ENCODE measurements at regions not wholly inside any gene's neighbourhood (a gene's known extent, or its start where the extent isn't known, plus 50 kb on each side); places are given as distances from the start of the nearest gene placed in this dataset.

DNA sequence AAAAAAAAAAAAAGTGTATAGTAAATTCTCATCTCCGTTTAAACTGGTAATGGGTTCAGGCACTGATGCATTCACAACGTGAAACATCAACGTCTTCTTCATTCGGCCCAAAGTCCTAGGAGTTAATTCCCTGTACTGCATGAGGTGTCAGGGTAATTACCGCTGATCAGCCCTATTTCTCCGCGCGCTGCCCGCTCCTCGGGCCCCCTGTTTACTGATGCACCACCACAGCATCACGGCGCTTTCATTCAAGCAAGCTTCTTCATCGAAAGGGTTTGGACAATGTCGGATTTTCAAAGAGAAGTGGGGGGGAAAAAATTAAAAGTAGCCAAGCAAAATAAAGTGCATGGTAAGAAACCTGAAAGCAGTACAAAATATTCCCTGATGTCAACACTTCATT is 352.0 kb upstream of the POU3F3 start:
- H3K27ac Mint-ChIP-seq: no peak overlapping the region
- no peak overlapping the region for H3K4me3 Mint-ChIP-seq
- H3K36me3 Mint-ChIP-seq: no peaks in the 10 kb centered on the region
- H3K27me3 Mint-ChIP-seq (ENCODE audit: low read depth): peaks cover 41% of the 10 kb centered on the region
- TF ChIP-seq, protein P1, sequence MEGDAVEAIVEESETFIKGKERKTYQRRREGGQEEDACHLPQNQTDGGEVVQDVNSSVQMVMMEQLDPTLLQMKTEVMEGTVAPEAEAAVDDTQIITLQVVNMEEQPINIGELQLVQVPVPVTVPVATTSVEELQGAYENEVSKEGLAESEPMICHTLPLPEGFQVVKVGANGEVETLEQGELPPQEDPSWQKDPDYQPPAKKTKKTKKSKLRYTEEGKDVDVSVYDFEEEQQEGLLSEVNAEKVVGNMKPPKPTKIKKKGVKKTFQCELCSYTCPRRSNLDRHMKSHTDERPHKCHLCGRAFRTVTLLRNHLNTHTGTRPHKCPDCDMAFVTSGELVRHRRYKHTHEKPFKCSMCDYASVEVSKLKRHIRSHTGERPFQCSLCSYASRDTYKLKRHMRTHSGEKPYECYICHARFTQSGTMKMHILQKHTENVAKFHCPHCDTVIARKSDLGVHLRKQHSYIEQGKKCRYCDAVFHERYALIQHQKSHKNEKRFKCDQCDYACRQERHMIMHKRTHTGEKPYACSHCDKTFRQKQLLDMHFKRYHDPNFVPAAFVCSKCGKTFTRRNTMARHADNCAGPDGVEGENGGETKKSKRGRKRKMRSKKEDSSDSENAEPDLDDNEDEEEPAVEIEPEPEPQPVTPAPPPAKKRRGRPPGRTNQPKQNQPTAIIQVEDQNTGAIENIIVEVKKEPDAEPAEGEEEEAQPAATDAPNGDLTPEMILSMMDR (IDR thresholded peaks at IDR 0.05; ENCODE audit: unreplicated experiment): no peak
- peaks cover 7% of the 10 kb centered on the region for H3K4me1 Mint-ChIP-seq
- H3K9me3 Mint-ChIP-seq: no peaks in the 10 kb centered on the region
- no peak for DNase-seq (ENCODE audit: low spot score in 2 of 2, unreplicated experiment in 2 of 2)

DNA sequence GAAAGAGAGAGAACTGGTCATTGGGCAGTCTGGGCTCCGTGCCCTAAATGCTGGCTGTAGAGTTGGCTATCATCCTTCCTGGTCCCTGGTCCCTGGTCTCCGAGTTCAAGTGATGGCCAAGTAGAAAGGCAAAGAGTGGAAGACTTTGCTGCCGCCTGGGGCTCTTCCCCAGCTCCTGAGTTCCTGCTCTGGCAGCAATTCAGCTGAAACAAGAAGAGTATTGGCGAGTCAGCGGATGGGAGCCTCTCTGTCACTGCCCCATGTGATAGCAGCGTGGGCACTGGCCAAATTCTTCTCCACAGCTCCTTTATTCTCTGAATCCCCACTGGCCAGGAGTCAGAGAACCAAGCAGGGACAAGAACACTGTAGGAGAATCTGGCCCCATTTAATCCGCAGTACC is 351.0 kb upstream of the POU3F3 start:
- Mint-ChIP-seq H3K9me3 (no peaks in the 10 kb centered on the region), H3K27me3 (ENCODE audit: low read depth) (peaks cover 41% of the 10 kb centered on the region), H3K4me3 (no peak overlapping the region), H3K36me3 (no peaks in the 10 kb centered on the region), H3K4me1 (peaks cover 7% of the 10 kb centered on the region), H3K27ac (no peak overlapping the region)
- DNase-seq (ENCODE audit: low spot score in 2 of 2, unreplicated experiment in 2 of 2): no peak
- TF ChIP-seq, protein P1 (IDR thresholded peaks at IDR 0.05; ENCODE audit: unreplicated experiment): no peak

DNA sequence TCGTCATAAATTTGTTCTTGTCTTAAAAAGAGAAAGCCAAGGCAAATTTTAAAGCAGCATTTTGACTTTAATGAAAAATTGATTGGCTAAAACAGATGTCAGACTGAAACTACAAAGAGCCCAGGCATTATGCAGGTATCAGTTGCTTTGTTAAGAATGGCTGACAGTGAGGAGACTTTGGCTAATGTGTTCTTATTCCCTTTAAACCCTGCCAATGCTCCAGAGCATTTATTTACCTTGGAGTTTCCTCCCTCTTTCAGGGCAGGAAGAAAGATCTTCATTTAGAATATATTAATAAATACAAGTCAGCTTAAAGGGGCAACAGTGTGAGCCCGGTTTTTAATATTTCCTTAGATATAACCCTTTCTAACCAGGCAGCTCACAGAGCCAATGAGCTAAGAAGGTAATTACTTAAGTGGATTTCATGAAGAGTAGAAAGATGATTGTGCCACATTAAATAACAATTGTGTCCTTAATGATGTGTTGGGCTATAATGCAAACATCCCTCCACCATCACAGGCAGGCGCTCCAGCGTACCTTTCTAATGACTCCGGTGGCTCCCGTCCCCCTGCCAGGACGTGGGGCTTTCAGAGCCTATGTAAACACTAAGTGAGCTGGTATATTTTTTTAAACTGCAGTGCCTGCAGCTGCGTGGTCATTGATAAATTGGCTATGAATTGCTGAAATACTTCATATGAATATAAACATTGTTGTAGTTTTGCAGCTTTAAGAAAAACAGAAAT is 349.4 kb upstream of the POU3F3 start:
- Mint-ChIP-seq H3K27me3 (ENCODE audit: low read depth) (peaks cover 31% of the 10 kb centered on the region), H3K36me3 (no peaks in the 10 kb centered on the region), H3K27ac (no peak overlapping the region), H3K4me1 (peaks cover 7% of the 10 kb centered on the region), H3K9me3 (no peaks in the 10 kb centered on the region), H3K4me3 (no peak overlapping the region)
- no peak for DNase-seq (ENCODE audit: low spot score in 2 of 2, unreplicated experiment in 2 of 2)
- TF ChIP-seq, protein P1 (IDR thresholded peaks at IDR 0.05; ENCODE audit: unreplicated experiment): no peak

DNA sequence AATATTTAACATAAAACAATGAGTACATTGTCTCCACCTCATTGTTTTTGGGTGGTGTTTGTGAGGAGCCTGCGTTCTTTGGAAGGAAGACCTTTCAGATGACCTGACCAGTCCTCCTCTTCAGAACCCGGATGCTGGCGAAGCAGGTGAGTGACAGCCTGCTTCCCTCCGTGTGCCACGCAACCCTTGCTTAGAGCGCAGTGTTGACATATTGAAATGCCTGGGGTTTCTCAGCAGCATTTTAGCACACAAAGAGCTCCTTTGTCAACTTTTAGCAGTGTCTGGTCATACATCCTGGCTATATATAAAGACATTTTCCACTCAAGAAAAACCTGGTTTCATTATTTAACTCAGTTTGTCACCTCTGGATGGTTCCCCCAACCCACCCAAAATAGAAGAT is 335.7 kb upstream of the POU3F3 start:
- H3K27me3 Mint-ChIP-seq (ENCODE audit: low read depth): peaks cover 46% of the 10 kb centered on the region
- DNase-seq (ENCODE audit: low spot score in 2 of 2, unreplicated experiment in 2 of 2): no peak
- no peak overlapping the region for H3K4me3 Mint-ChIP-seq
- TF ChIP-seq, protein P1 (IDR thresholded peaks at IDR 0.05; ENCODE audit: unreplicated experiment): no peak
- no peaks in the 10 kb centered on the region for H3K4me1 Mint-ChIP-seq
- no peaks in the 10 kb centered on the region for H3K9me3 Mint-ChIP-seq
- no peaks in the 10 kb centered on the region for H3K36me3 Mint-ChIP-seq
- H3K27ac Mint-ChIP-seq: no peak overlapping the region

DNA sequence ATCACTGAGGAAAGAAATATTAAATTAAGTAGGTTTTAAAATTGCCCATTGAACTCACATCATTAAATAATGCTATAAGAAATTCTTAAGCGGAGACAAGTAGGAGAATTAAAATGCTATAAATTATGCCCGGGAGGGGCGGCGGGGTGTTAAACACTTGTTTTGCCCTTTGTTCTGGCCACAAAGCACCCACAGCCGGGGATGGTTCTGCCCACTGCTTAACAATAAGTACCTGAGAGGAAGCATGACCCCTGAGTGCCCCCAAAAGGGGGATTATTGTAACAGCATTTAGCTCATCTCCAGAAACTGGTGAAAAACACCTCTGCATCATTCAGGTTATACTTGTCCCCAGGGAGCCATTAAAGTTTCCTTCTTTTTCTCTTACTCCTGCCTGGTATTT is 332.7 kb upstream of the POU3F3 start:
- Mint-ChIP-seq H3K27me3 (ENCODE audit: low read depth) (peaks cover 49% of the 10 kb centered on the region), H3K36me3 (no peaks in the 10 kb centered on the region), H3K4me3 (no peak overlapping the region), H3K4me1 (no peaks in the 10 kb centered on the region), H3K27ac (no peak overlapping the region), H3K9me3 (no peaks in the 10 kb centered on the region)
- DNase-seq (ENCODE audit: low spot score in 2 of 2, unreplicated experiment in 2 of 2): no peak
- TF ChIP-seq, protein P1 (IDR thresholded peaks at IDR 0.05; ENCODE audit: unreplicated experiment): no peak
